ENCODE measurements at regions not wholly inside any gene's neighbourhood (a gene's known extent, or its start where the extent isn't known, plus 50 kb on each side); places are given as distances from the start of the nearest gene placed in this dataset.

DNA sequence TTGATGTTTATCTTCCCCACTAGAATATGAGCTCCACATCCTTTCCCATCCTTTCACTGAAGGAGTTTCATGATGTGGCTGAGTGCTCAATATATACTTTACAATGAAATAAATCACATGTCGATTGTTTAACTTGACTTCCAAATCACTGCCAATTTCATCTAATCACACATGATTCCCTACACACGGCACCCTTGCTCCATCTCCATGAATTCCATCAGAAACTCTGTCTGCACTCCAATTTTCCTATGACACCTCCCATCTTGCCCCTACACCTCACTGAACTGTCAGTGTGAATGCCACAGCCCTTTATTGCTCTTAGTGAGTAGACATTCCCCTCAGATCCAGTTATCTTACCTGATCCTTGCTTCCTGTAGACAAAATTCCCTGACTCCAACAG, 366.0 kb downstream of the CMPK2 start:
- Mint-ChIP-seq H3K4me3 (no peak overlapping the region), H3K27me3 (no peaks in the 10 kb centered on the region), H3K27ac (ENCODE audit: low read depth) (no peak overlapping the region), H3K4me1 (no peaks in the 10 kb centered on the region), H3K9me3 (no peaks in the 10 kb centered on the region), H3K36me3 (ENCODE audit: insufficient read depth) (no peaks in the 10 kb centered on the region)
- DNase-seq (ENCODE audit: low spot score in 2 of 2) (no peak), ATAC-seq (replicated peaks; ENCODE audit: extremely low read depth, poor library complexity, severe bottlenecking) (no peak)

- no peak for ATAC-seq (replicated peaks; ENCODE audit: extremely low read depth, poor library complexity, severe bottlenecking)
- no peak for DNase-seq (ENCODE audit: low spot score in 2 of 2)
- H3K9me3 Mint-ChIP-seq = no peaks in the 10 kb centered on the region
- no peaks in the 10 kb centered on the region for H3K27me3 Mint-ChIP-seq
- H3K27ac Mint-ChIP-seq (ENCODE audit: low read depth) = no peak overlapping the region
- peaks cover 2% of the 10 kb centered on the region for H3K36me3 Mint-ChIP-seq (ENCODE audit: insufficient read depth)
- no peaks in the 10 kb centered on the region for H3K4me1 Mint-ChIP-seq
- H3K4me3 Mint-ChIP-seq = no peak overlapping the region
Observed at GRCh38 chr2:6506361-6506794, 359.3 kb downstream of the CMPK2 start.

- H3K4me1 Mint-ChIP-seq = no peaks in the 10 kb centered on the region
- ATAC-seq (replicated peaks; ENCODE audit: extremely low read depth, poor library complexity, severe bottlenecking) = no peak
- no peak overlapping the region for H3K27ac Mint-ChIP-seq (ENCODE audit: low read depth)
- no peak overlapping the region for H3K4me3 Mint-ChIP-seq
- peaks cover 2% of the 10 kb centered on the region for H3K36me3 Mint-ChIP-seq (ENCODE audit: insufficient read depth)
- H3K27me3 Mint-ChIP-seq = no peaks in the 10 kb centered on the region
- no peak for DNase-seq (ENCODE audit: low spot score in 2 of 2)
- no peaks in the 10 kb centered on the region for H3K9me3 Mint-ChIP-seq
Observed at GRCh38 chr2:6506859-6507258, 358.8 kb downstream of the CMPK2 start.

DNA sequence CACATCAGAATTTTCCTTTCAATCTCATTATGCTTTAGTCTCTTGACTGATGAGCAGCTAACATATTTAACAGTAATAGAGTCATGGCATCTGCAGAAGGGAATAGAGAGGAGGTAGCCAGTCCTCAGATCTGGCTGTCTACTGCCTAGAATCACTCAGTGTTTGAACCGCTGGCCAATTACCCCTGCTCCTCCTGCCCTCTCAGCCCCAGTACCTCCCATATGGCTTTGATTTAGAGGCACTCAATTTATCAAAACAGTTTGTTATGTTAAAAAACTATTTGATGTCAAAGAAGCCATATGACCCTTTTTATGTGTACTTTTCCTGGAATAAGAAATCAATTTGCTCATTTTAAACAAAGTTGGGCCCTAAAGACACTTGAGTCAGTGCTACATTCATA, 355.2 kb downstream of the CMPK2 start:
- Mint-ChIP-seq H3K4me1 (no peaks in the 10 kb centered on the region), H3K27ac (ENCODE audit: low read depth) (no peak overlapping the region), H3K36me3 (ENCODE audit: insufficient read depth) (peaks cover 4% of the 10 kb centered on the region), H3K27me3 (no peaks in the 10 kb centered on the region), H3K4me3 (no peak overlapping the region), H3K9me3 (no peaks in the 10 kb centered on the region)
- ATAC-seq (replicated peaks; ENCODE audit: extremely low read depth, poor library complexity, severe bottlenecking) = no peak
- DNase-seq (ENCODE audit: low spot score in 2 of 2) = no peak

GRCh38 chr2:6512589-6512988, 353.1 kb downstream of the CMPK2 start:
- Mint-ChIP-seq H3K9me3 (no peaks in the 10 kb centered on the region), H3K4me3 (no peak overlapping the region), H3K4me1 (no peaks in the 10 kb centered on the region), H3K27me3 (no peaks in the 10 kb centered on the region), H3K27ac (ENCODE audit: low read depth) (no peak overlapping the region), H3K36me3 (ENCODE audit: insufficient read depth) (peaks cover 4% of the 10 kb centered on the region)
- DNase-seq (ENCODE audit: low spot score in 2 of 2) = no peak
- no peak for ATAC-seq (replicated peaks; ENCODE audit: extremely low read depth, poor library complexity, severe bottlenecking)

DNA sequence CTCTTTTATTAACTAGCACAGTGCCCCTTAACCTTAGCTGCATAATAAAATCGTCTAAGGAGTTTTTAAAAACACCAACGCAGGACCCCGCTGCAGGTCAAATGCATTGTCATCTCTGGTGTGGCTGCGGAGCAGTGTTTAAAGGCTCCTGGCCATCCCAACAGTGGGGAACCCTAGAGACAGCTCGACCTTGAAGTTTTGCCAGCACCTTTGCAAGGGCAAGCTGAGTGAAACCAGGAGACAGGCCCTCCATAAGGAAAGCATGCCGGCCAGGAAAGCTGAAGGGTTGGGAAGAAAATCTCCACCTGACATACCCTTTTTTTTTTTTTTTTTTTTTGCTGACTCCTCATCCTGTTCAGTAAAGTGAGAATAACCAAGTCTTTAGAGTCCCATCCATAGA, 349.0 kb downstream of the CMPK2 start:
- no peak overlapping the region for H3K4me3 Mint-ChIP-seq
- no peaks in the 10 kb centered on the region for H3K4me1 Mint-ChIP-seq
- H3K36me3 Mint-ChIP-seq (ENCODE audit: insufficient read depth) = peaks cover 1% of the 10 kb centered on the region
- no peaks in the 10 kb centered on the region for H3K9me3 Mint-ChIP-seq
- no peaks in the 10 kb centered on the region for H3K27me3 Mint-ChIP-seq
- DNase-seq (ENCODE audit: low spot score in 2 of 2) (no peak), ATAC-seq (replicated peaks; ENCODE audit: extremely low read depth, poor library complexity, severe bottlenecking) (no peak)
- no peak overlapping the region for H3K27ac Mint-ChIP-seq (ENCODE audit: low read depth)

- DNase-seq (ENCODE audit: low spot score in 2 of 2) (no peak), ATAC-seq (replicated peaks; ENCODE audit: extremely low read depth, poor library complexity, severe bottlenecking) (no peak)
Observed at GRCh38 chr2:6518361-6518760, 347.3 kb downstream of the CMPK2 start.

DNA sequence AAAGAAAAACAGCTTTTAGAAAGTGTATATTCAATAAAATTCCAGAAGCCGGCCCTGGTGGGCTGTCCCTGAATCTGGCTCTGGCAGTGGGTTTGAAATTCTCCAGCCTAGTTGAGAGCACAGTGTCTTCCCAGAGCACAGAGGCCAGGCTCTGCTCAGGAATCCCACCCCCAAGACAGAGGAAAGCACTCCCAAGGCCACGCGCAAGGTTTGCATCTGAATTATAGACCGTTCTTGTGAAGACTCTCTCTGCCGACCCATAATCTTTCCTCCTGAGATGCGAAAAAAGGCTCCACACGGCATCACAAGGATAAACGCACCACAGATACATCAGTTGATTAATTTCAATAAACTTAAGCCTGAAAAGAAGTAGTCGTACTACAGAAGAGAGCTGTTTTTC, 342.2 kb downstream of the CMPK2 start:
- H3K36me3 Mint-ChIP-seq (ENCODE audit: insufficient read depth) = no peaks in the 10 kb centered on the region
- H3K4me1 Mint-ChIP-seq = no peaks in the 10 kb centered on the region
- no peaks in the 10 kb centered on the region for H3K27me3 Mint-ChIP-seq
- DNase-seq (ENCODE audit: low spot score in 2 of 2) (no peak), ATAC-seq (replicated peaks; ENCODE audit: extremely low read depth, poor library complexity, severe bottlenecking) (no peak)
- H3K9me3 Mint-ChIP-seq = no peaks in the 10 kb centered on the region
- no peak overlapping the region for H3K27ac Mint-ChIP-seq (ENCODE audit: low read depth)
- H3K4me3 Mint-ChIP-seq = no peak overlapping the region

More at GRCh38 chr2:6518361-6518760, 347.3 kb downstream of the CMPK2 start:
- Mint-ChIP-seq H3K4me1 (no peaks in the 10 kb centered on the region), H3K36me3 (ENCODE audit: insufficient read depth) (no peaks in the 10 kb centered on the region), H3K27ac (ENCODE audit: low read depth) (no peak overlapping the region), H3K9me3 (no peaks in the 10 kb centered on the region), H3K27me3 (no peaks in the 10 kb centered on the region), H3K4me3 (no peak overlapping the region)

- Mint-ChIP-seq H3K27me3 (no peaks in the 10 kb centered on the region), H3K4me3 (no peak overlapping the region), H3K9me3 (no peaks in the 10 kb centered on the region), H3K27ac (ENCODE audit: low read depth) (no peak overlapping the region), H3K4me1 (no peaks in the 10 kb centered on the region), H3K36me3 (ENCODE audit: insufficient read depth) (no peaks in the 10 kb centered on the region)
- no peak for DNase-seq (ENCODE audit: low spot score in 2 of 2)
- no peak for ATAC-seq (replicated peaks; ENCODE audit: extremely low read depth, poor library complexity, severe bottlenecking)
Observed at GRCh38 chr2:6524691-6525474, 340.8 kb downstream of the CMPK2 start.

DNA sequence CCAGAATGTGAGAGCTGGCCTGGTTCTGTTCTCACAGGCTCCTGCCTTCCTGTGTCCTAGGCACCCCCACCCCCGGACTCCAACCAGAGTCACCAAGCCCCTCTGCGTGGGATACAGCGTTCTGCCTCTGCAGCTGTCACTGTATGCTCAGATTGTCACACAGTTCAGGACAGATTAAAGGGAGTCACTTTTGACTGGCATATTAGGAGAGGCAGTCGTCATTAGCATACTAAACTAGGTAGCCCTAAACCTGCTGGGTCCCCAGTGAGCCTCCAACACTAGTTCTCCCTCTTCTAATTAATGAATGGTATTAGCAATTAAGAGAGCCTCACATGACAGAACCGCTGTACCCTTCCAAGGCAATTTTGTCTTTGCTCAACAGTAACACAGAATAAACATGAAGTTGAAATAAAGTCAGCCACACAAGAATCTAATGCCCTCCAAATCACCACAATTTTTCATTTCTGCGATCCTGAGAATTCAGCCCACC, 340.2 kb downstream of the CMPK2 start:
- H3K36me3 Mint-ChIP-seq (ENCODE audit: insufficient read depth) = no peaks in the 10 kb centered on the region
- no peaks in the 10 kb centered on the region for H3K9me3 Mint-ChIP-seq
- H3K4me1 Mint-ChIP-seq = no peaks in the 10 kb centered on the region
- H3K4me3 Mint-ChIP-seq = no peak overlapping the region
- DNase-seq (ENCODE audit: low spot score in 2 of 2) = no peak
- no peak overlapping the region for H3K27ac Mint-ChIP-seq (ENCODE audit: low read depth)
- H3K27me3 Mint-ChIP-seq = no peaks in the 10 kb centered on the region
- no peak for ATAC-seq (replicated peaks; ENCODE audit: extremely low read depth, poor library complexity, severe bottlenecking)

DNA sequence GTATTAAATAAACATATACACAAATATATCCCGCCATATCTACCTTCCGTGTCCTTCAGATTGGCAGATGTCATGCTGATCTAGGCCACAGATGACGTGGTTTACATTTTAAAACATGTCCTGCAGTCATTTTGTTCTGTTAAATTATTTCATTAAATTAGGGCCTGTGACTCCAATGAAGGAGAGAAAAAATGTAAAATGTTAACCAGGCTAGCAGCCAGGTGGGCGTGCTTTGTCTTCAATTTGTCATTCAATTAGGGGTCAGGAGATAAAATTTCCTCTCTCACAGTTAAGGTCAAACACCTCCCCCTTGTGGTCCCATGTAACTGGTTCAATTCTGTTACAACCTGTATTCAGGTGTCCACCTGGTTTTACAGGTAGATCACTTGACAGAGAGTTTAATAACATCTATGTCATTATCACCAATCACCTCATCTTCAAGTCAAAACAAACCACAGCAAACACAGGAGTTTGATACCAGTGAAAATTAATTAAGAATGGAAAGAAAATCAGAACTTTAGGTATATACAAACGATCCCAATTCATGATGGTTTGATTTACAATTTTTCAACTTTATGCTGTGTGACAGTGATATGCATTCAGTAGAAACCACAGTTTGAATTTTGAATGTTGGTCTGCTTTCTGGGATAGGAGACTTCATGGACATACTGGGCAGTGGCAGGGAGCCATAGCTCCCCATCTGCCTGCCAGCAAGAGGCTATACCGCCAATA, 339.4 kb downstream of the CMPK2 start:
- no peak for ATAC-seq (replicated peaks; ENCODE audit: extremely low read depth, poor library complexity, severe bottlenecking)
- Mint-ChIP-seq H3K4me3 (no peak overlapping the region), H3K27me3 (no peaks in the 10 kb centered on the region), H3K4me1 (no peaks in the 10 kb centered on the region), H3K27ac (ENCODE audit: low read depth) (no peak overlapping the region), H3K36me3 (ENCODE audit: insufficient read depth) (no peaks in the 10 kb centered on the region), H3K9me3 (no peaks in the 10 kb centered on the region)
- no peak for DNase-seq (ENCODE audit: low spot score in 2 of 2)

DNA sequence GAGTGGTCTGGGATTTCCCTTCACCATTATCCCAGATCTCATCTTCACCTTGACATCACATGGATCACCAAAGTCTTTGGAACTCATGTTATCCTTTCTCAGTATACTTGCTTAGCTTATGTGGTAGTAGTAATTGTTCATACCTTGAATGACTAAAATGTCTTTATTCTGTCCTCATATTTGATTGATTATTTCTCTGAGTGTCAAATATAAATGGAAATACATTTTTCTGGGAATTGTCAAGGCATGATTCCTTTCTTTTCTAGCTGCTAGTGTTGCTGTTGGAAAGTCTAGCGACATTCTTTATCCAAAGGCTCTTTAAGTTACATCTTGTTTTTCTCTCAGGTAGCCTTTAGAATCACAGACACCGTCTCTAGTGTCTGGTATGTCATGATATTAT, 334.4 kb downstream of the CMPK2 start:
- no peak overlapping the region for H3K4me3 Mint-ChIP-seq
- no peak overlapping the region for H3K27ac Mint-ChIP-seq (ENCODE audit: low read depth)
- H3K36me3 Mint-ChIP-seq (ENCODE audit: insufficient read depth) = no peaks in the 10 kb centered on the region
- H3K9me3 Mint-ChIP-seq = peaks cover 5% of the 10 kb centered on the region
- peaks cover 13% of the 10 kb centered on the region for H3K27me3 Mint-ChIP-seq
- ATAC-seq (replicated peaks; ENCODE audit: extremely low read depth, poor library complexity, severe bottlenecking) (no peak), DNase-seq (ENCODE audit: low spot score in 2 of 2) (no peak)
- H3K4me1 Mint-ChIP-seq = no peaks in the 10 kb centered on the region

GRCh38 chr2:6535572-6535971, 330.1 kb downstream of the CMPK2 start:
- Mint-ChIP-seq H3K27ac (ENCODE audit: low read depth) (peak overlapping the region; percentile 44), H3K27me3 (peaks cover 13% of the 10 kb centered on the region), H3K36me3 (ENCODE audit: insufficient read depth) (no peaks in the 10 kb centered on the region), H3K9me3 (peaks cover 5% of the 10 kb centered on the region), H3K4me1 (no peaks in the 10 kb centered on the region), H3K4me3 (no peak overlapping the region)
- ATAC-seq (replicated peaks; ENCODE audit: extremely low read depth, poor library complexity, severe bottlenecking) (no peak), DNase-seq (ENCODE audit: low spot score in 2 of 2) (no peak)

Data from central memory CD8-positive, alpha-beta T cell (primary cell).